Transverse colon (tissue), 4 donors: ENCODE measurements at regions not wholly inside any gene's neighbourhood (a gene's known extent, or its start where the extent isn't known, plus 50 kb on each side); places are given as distances from the start of the nearest gene placed in this dataset.
A peak's percentile ranks its signal among the peaks of the same experiment; 100 is the strongest.

ENCODE experiments used
- DNase-seq: peaks from one replicate; pipeline ENCODE4 v3.0.0-alpha.2; 2019
- H3K27ac ChIP-seq, 4 donors: fragments of 200-600 bp; sonication (generic); 2 replicates each; pipeline ENCODE4 v1.5.1; 2016 to 2018; ENCODE audit warnings: inconsistent platforms in 4 of 4
- H3K27me3 ChIP-seq: fragments of 200-600 bp; sonication (generic); 2 replicates; pipeline ENCODE4 v1.5.1; 2017; ENCODE audit warnings: inconsistent platforms
- H3K36me3 ChIP-seq, 4 donors: fragments of 200-600 bp; sonication (generic); 2 replicates each; pipeline ENCODE4 v1.5.1; 2017 to 2019; ENCODE audit warnings: inconsistent platforms in 4 of 4
- H3K4me1 ChIP-seq, 4 donors: fragments of 200-600 bp; sonication (generic); 2 replicates each; pipeline ENCODE4 v1.5.1; 2017 to 2020; ENCODE audit warnings: inconsistent platforms in 4 of 4
- H3K4me3 ChIP-seq, 4 donors: fragments of 200-600 bp; sonication (generic); 1 replicate in 1 of 4; 2 replicates in 3 of 4; pipeline versions ENCODE4 v1.5.1 to v1.6.1; 2017 to 2019; ENCODE audit warnings: inconsistent platforms in 4 of 4
- H3K9me3 ChIP-seq, 2 donors: fragments of 200-600 bp; sonication (generic); 2 replicates each; pipeline ENCODE4 v1.5.1; 2017 to 2019; ENCODE audit warnings: inconsistent platforms in 2 of 2
- EP300 ChIP-seq: sonication (generic); formaldehyde crosslinking; IDR thresholded peaks from one replicate; pipeline ENCODE4 v1.6.1; 2017; ENCODE audit warnings: antibody characterized with exemption, low read depth
- POLR2A ChIP-seq: fragments of 450-650 bp; IDR thresholded peaks from one replicate; pipeline ENCODE4 v1.6.1; 2016; ENCODE audit warnings: antibody characterized with exemption, mild to moderate bottlenecking, moderate library complexity
- POLR2AphosphoS5 ChIP-seq, 3 donors: sonication (generic); formaldehyde crosslinking; IDR thresholded peaks; one replicate each; pipeline ENCODE4 v1.6.1; 2016; ENCODE audit warnings: antibody characterized with exemption in 3 of 3
- WGBS, 2 donors: methylation state at CpG; one replicate each; pipeline ENCODE4 v1.1.5; 2018; ENCODE audit warnings: low coverage in 1 of 2; 5-methylcytosine and 5-hydroxymethylcytosine counted together
- in situ Hi-C, 4 donors: fragments of 200-750 bp; cut with MboI; loops; one replicate each; pipeline versions ENCODE4 v1.15.0 to v1.15.1; 2017; ENCODE audit warnings: low sequenced_read_pairs in 3 of 4, low pct_ligation_motif_present in 1 of 4, low pct_unique_long_range_greater_than_20kb in 1 of 4
- intact Hi-C: fragments of 100-400 bp; cut with DNase I; formaldehyde crosslinking; loops from one replicate; pipeline ENCODE4 v1.15.1; 2023; ENCODE audit warnings: low total_unique reads
- TF ChIP-seq, protein P1 (sequence below), 5 experiments: fragments of 200-600 bp in 3 of 5; fragments of 450-650 bp in 2 of 5; sonication (generic) in 3 of 5; IDR thresholded peaks; 1 replicate in 2 of 5; 2 replicates in 3 of 5; pipeline ENCODE4 v1.5.1; 2016 to 2017; ENCODE audit warnings: antibody characterized with exemption in 5 of 5, inconsistent platforms in 3 of 5, mild to moderate bottlenecking in 2 of 5, moderate library complexity in 1 of 5

DNA sequence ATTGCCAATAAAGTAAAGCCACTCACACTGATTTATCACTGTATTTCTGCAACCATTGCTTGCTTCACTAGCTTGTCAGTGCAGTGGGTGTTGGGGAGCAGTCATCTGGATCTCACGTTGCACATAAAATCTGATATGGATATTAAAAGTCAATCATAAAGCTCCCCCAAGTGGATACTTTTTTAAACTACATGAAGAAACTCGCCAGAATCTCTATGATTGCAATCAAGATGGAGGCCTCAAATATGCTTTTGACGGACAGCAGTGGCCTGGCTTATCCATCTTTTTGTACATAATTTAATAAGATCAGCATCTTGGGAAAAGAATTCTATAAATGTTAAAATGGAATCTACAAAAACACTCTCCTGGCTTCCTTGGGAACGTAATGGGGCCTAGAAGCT is 137.7 kb downstream of the WT1 start:
- H3K4me1 ChIP-seq: no peaks in the 10 kb centered on the region
- no peaks in the 10 kb centered on the region for H3K9me3 ChIP-seq
- in situ Hi-C loops (no loop called here), intact Hi-C loops (no loop called here)
- TF ChIP-seq, protein P1, sequence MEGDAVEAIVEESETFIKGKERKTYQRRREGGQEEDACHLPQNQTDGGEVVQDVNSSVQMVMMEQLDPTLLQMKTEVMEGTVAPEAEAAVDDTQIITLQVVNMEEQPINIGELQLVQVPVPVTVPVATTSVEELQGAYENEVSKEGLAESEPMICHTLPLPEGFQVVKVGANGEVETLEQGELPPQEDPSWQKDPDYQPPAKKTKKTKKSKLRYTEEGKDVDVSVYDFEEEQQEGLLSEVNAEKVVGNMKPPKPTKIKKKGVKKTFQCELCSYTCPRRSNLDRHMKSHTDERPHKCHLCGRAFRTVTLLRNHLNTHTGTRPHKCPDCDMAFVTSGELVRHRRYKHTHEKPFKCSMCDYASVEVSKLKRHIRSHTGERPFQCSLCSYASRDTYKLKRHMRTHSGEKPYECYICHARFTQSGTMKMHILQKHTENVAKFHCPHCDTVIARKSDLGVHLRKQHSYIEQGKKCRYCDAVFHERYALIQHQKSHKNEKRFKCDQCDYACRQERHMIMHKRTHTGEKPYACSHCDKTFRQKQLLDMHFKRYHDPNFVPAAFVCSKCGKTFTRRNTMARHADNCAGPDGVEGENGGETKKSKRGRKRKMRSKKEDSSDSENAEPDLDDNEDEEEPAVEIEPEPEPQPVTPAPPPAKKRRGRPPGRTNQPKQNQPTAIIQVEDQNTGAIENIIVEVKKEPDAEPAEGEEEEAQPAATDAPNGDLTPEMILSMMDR (IDR thresholded peaks at IDR 0.05): peak in 2 of 5 experiments; percentile 7 to 11
- no peak for TF ChIP-seq POLR2A
- no peaks in the 10 kb centered on the region for H3K27me3 ChIP-seq
- H3K27ac ChIP-seq: no peak overlapping the region
- 34 to 38% methylated on average over 4 of the region's 4 CpGs for WGBS, 2 donors
- no peak for DNase-seq
- H3K4me3 ChIP-seq: no peak overlapping the region
- no peaks in the 10 kb centered on the region for H3K36me3 ChIP-seq

DNA sequence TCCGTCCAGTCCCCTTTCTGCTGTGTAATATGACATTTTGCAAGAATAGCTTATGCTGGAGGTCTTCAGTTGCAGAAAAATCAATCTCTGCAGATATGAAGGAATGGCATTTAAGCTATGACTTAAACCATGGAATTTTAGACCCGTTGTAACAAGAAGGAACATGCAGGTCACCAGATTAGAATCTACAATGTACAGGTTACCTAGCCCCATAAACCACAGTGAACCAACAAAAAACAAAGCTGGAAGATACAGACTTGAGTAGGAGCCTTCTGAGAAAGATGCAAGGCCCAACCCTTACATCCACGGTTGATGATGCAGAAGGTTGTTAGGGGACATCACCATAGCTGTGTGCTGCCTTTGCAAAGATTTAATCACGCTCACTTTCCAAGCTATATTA is 132.5 kb downstream of the WT1 start:
- 83 to 87% methylated on average over 4 of the region's 4 CpGs for WGBS, 2 donors
- intact Hi-C loops (no loop called here), in situ Hi-C loops (loop anchor here in 2 of 4 donors (25.0 kb wide), 2 partner anchors 309 to 484 kb away; partner anchors contain the start of gene CCDC73 (in 1 of the 2))
- no peak for DNase-seq
- no peaks in the 10 kb centered on the region for H3K36me3 ChIP-seq
- H3K4me1 ChIP-seq: no peaks in the 10 kb centered on the region
- no peak overlapping the region for H3K4me3 ChIP-seq
- no peak overlapping the region for H3K27ac ChIP-seq
- no peaks in the 10 kb centered on the region for H3K9me3 ChIP-seq
- no peaks in the 10 kb centered on the region for H3K27me3 ChIP-seq
- TF ChIP-seq, protein P1 (IDR thresholded peaks at IDR 0.05): no peak
- TF ChIP-seq POLR2A (no peak), EP300 (no peak), POLR2AphosphoS5 (IDR thresholded peaks at IDR 0.05) (no peak)

DNA sequence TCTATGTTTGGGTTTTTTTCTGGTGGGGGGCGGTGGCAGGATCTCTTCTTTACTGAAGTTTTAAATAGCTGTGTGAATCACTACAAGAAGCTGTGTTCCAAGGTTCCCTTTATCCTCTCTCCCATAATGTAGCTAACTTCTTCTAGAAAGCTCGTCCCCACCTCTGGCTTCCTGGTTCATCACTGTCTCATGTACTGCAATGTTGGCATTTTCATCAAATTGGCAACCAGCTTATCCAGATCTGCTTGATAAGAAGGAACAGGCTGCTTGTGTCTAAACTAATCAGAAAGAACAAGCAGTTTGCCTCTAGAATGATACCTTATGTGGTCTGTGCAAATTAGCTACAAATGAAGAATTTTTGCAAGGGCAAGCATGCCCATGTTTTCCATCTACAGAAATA is 130.8 kb downstream of the WT1 start:
- in situ Hi-C loops (loop anchor here in 2 of 4 donors (25.0 kb wide), 2 partner anchors 308 to 483 kb away; partner anchors contain the start of gene CCDC73 (in 1 of the 2)), intact Hi-C loops (no loop called here)
- TF ChIP-seq POLR2A (no peak), POLR2AphosphoS5 (IDR thresholded peaks at IDR 0.05) (no peak), EP300 (no peak)
- TF ChIP-seq, protein P1 (IDR thresholded peaks at IDR 0.05): no peak
- no peak overlapping the region for H3K4me3 ChIP-seq
- H3K9me3 ChIP-seq: no peaks in the 10 kb centered on the region
- no peak for DNase-seq
- H3K4me1 ChIP-seq: no peaks in the 10 kb centered on the region
- H3K27ac ChIP-seq: no peak overlapping the region
- no peaks in the 10 kb centered on the region for H3K36me3 ChIP-seq
- WGBS, 2 donors: 63 to 85% methylated on average over 2 of the region's 2 CpGs
- no peaks in the 10 kb centered on the region for H3K27me3 ChIP-seq

DNA sequence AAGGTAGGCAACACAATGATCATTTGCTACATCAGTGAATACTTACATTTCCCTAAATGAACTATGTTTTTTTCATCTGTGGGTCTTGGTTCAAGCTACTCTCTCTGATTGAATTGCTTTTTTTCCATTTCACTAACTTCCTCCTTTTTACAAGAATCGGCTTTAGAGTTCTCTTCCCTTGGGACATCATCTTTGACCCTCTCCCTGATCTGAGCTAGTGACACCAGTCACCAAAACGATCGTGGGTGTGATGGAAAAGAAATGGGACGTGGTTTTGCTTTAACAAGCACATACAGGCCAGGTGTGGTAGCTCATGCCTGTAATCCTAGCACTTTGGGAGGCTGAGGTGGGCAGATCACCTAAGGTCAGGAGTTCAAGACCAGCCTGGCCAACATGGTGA is 129.9 kb downstream of the WT1 start:
- Histone ChIP-seq H3K36me3 (no peaks in the 10 kb centered on the region), H3K9me3 (no peaks in the 10 kb centered on the region), H3K27ac (no peak overlapping the region), H3K4me1 (no peaks in the 10 kb centered on the region), H3K27me3 (peaks cover 5% of the 10 kb centered on the region), H3K4me3 (no peak overlapping the region)
- 63 to 73% methylated on average over 4 of the region's 4 CpGs for WGBS, 2 donors
- intact Hi-C loops: no loop called here
- no peak for DNase-seq
- in situ Hi-C loops: loop anchor here in 2 of 4 donors (25.0 kb wide), 2 partner anchors 307 to 482 kb away; partner anchors contain the start of gene CCDC73 (in 1 of the 2)
- TF ChIP-seq POLR2AphosphoS5 (IDR thresholded peaks at IDR 0.05) (no peak), POLR2A (no peak), EP300 (no peak)
- TF ChIP-seq, protein P1 (IDR thresholded peaks at IDR 0.05): no peak
